Large intestine (tissue), 3 donors: ENCODE measurements at regions not wholly inside any gene's neighbourhood (a gene's known extent, or its start where the extent isn't known, plus 50 kb on each side); places are given as distances from the start of the nearest gene placed in this dataset.

ENCODE experiments used
- DNase-seq, 2 donors: peaks; one replicate each; pipeline versions ENCODE4 v3.0.0 to v3.0.0-alpha.2; 2013
- H3K27ac ChIP-seq: one replicate; pipeline ENCODE4 v1.5.1; 2013; ENCODE audit warnings: low read length
- H3K27me3 ChIP-seq: 2 replicates; pipeline ENCODE4 v1.6.1; 2013; ENCODE audit warnings: low read length; ENCODE audit not compliant: control insufficient read depth, insufficient read depth
- H3K36me3 ChIP-seq: 2 replicates; pipeline ENCODE4 v1.6.1; 2013; ENCODE audit warnings: low read length; ENCODE audit not compliant: control insufficient read depth, insufficient read depth
- H3K4me1 ChIP-seq: one replicate; pipeline ENCODE4 v1.6.1; 2013; ENCODE audit warnings: low read length; ENCODE audit not compliant: control insufficient read depth, insufficient read depth
- H3K4me3 ChIP-seq: one replicate; pipeline ENCODE4 v1.5.1; 2013; ENCODE audit warnings: low read length
- H3K9me3 ChIP-seq: one replicate; pipeline ENCODE4 v1.6.1; 2013; ENCODE audit warnings: mild to moderate bottlenecking, low read depth, low read length, moderate library complexity; ENCODE audit not compliant: control insufficient read depth
- WGBS: methylation state at CpG from one replicate; pipeline ENCODE4 v1.1.5; 2013; ENCODE audit warnings: low lambda C conversion rate; ENCODE audit not compliant: insufficient coverage; 5-methylcytosine and 5-hydroxymethylcytosine counted together

- H3K9me3 ChIP-seq: no peaks in the 10 kb centered on the region
- no peaks in the 10 kb centered on the region for H3K36me3 ChIP-seq
- no peak overlapping the region for H3K27ac ChIP-seq
- no peak for DNase-seq
- H3K4me1 ChIP-seq: no peaks in the 10 kb centered on the region
- H3K27me3 ChIP-seq: no peaks in the 10 kb centered on the region
- 82% methylated on average over 2 of the region's 3 CpGs for WGBS
- no peak overlapping the region for H3K4me3 ChIP-seq
Measured at GRCh38 chr4:162952232-162952631, 214.5 kb downstream of the NAF1 start.

- H3K4me1 ChIP-seq: no peaks in the 10 kb centered on the region
- no peak overlapping the region for H3K4me3 ChIP-seq
- no peaks in the 10 kb centered on the region for H3K36me3 ChIP-seq
Measured at GRCh38 chr4:162945713-162946112, 221.0 kb downstream of the NAF1 start.

GRCh38 chr4:162943263-162943662 is 223.4 kb downstream of the NAF1 start:
- Histone ChIP-seq H3K27ac (no peak overlapping the region), H3K4me3 (no peak overlapping the region), H3K4me1 (no peaks in the 10 kb centered on the region), H3K9me3 (no peaks in the 10 kb centered on the region), H3K36me3 (no peaks in the 10 kb centered on the region), H3K27me3 (no peaks in the 10 kb centered on the region)
- DNase-seq: no peak
- no CpG with 5 or more reads among the region's 1 CpG for WGBS

More at GRCh38 chr4:162945713-162946112, 221.0 kb downstream of the NAF1 start:
- DNase-seq: no peak
- no peak overlapping the region for H3K27ac ChIP-seq
- no peaks in the 10 kb centered on the region for H3K9me3 ChIP-seq
- H3K27me3 ChIP-seq: no peaks in the 10 kb centered on the region

- H3K27ac ChIP-seq: no peak overlapping the region
- H3K4me1 ChIP-seq: no peaks in the 10 kb centered on the region
- H3K27me3 ChIP-seq: no peaks in the 10 kb centered on the region
- no peak overlapping the region for H3K4me3 ChIP-seq
- WGBS: no CpG with 5 or more reads among the region's 1 CpG
- H3K36me3 ChIP-seq: no peaks in the 10 kb centered on the region
- DNase-seq: no peak
- no peaks in the 10 kb centered on the region for H3K9me3 ChIP-seq
Measured at GRCh38 chr4:162938738-162939485, 227.8 kb downstream of the NAF1 start.

- no CpG with 5 or more reads among the region's 6 CpGs for WGBS
- DNase-seq: no peak
- H3K27me3 ChIP-seq: no peaks in the 10 kb centered on the region
Measured at GRCh38 chr4:162935214-162935613, 231.5 kb downstream of the NAF1 start.

GRCh38 chr4:162931286-162931685 is 235.4 kb downstream of the NAF1 start:
- Histone ChIP-seq H3K4me3 (no peak overlapping the region), H3K27ac (no peak overlapping the region), H3K4me1 (no peaks in the 10 kb centered on the region), H3K27me3 (no peaks in the 10 kb centered on the region), H3K36me3 (no peaks in the 10 kb centered on the region), H3K9me3 (no peaks in the 10 kb centered on the region)
- 50% methylated on average over 3 of the region's 4 CpGs for WGBS
- no peak for DNase-seq

More at GRCh38 chr4:162935214-162935613, 231.5 kb downstream of the NAF1 start:
- no peak overlapping the region for H3K4me3 ChIP-seq
- H3K36me3 ChIP-seq: no peaks in the 10 kb centered on the region
- H3K27ac ChIP-seq: no peak overlapping the region
- no peaks in the 10 kb centered on the region for H3K9me3 ChIP-seq
- no peaks in the 10 kb centered on the region for H3K4me1 ChIP-seq

DNA sequence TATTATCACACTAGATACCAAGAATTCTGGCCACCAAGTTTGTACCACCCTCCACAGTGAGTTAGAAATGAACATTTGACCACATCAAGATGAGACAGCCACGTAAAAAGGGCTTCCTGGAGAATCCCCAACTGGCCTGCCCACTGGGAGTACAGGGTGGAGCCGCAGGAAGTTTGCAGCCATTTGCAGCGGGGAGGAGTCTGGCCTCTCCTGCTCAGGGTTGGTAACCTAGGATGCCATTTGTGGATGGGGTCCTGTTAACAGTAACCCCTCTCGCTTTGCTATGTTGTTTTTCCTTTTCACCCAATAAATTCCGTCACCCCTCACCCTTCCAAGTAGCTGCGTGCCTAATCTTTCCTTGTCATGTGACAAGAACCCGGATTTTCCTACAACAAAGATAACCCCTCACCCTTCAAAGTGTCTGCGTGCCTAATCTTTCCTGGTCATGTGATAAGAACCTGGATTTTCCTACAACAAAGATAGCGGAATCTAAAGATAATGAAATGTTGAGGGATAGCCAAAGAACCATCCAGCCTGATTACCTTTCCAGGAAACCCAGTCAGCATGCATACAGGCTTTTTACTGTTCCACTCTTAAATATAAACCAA is 245.4 kb downstream of the NAF1 start:
- 34% methylated on average over 3 of the region's 9 CpGs for WGBS
- DNase-seq: no peak
- H3K36me3 ChIP-seq: no peaks in the 10 kb centered on the region

DNA sequence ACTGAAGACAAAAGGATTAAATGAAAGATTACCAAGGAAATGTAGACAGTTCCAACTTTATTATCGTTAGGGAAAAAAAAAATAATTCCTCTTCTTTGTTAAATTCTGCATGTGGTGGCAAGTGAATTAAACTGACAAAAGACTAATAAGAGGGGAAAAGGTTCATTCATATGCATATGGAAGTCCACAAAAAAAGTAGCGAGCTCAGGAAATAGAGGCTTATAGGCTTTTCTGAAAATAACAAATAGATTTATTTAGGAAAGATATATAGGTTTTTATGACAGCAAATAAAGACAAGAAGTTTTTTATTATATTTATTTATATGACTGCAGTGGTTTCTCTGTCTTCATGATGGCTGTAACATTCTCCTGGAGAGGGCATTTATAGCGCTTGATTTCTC is 246.0 kb downstream of the NAF1 start:
- Histone ChIP-seq H3K4me1 (no peaks in the 10 kb centered on the region), H3K36me3 (no peaks in the 10 kb centered on the region), H3K9me3 (peaks cover 4% of the 10 kb centered on the region), H3K27ac (no peak overlapping the region), H3K4me3 (no peak overlapping the region), H3K27me3 (no peaks in the 10 kb centered on the region)
- no peak for DNase-seq
- 87% methylated on average over 3 of the region's 3 CpGs for WGBS

More for the DNA sequence above, 245.4 kb downstream of the NAF1 start:
- Histone ChIP-seq H3K27me3 (no peaks in the 10 kb centered on the region), H3K9me3 (peaks cover 4% of the 10 kb centered on the region), H3K4me1 (no peaks in the 10 kb centered on the region), H3K27ac (no peak overlapping the region), H3K4me3 (no peak overlapping the region)

DNA sequence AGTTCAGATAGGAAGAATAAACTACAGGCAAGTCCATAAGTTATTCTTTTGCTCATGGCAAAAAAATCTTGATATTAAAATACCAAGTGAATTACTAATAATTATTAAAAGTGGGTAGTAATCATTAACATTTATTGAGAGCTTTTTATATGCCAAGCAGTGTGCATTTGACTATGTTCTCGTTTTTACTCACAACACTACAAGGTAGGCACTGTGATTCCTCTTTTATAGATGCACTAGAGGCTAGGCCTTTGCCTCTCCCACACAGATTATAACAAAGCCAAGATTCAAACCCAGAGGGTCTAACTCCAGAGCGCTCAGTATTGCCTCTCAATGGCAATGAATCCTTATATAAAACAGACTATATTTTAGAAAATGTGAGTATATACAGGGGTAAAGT is 254.2 kb downstream of the NAF1 start:
- DNase-seq: no peak
- Histone ChIP-seq H3K4me3 (no peak overlapping the region), H3K4me1 (no peaks in the 10 kb centered on the region), H3K27me3 (no peaks in the 10 kb centered on the region), H3K36me3 (no peaks in the 10 kb centered on the region), H3K9me3 (peaks cover 1% of the 10 kb centered on the region), H3K27ac (no peak overlapping the region)
- no CpG with 5 or more reads among the region's 2 CpGs for WGBS

DNA sequence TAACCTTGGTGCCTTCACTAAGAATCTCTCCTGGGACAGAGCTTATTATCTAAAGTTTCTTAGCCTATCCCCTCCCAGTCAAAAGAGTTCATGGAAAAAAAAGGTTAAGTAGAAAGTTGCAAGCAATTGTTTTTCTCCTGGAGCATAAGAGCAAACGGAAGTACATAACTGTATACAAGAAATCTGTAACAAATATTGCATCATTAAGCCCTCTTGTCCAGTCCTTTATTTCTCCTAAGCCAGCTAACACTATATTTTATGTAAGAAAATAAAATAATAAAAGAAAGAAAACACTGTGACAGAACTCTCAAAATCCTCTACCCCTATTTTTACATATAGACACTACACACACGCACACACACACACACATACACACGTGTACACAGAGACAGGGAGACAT is 255.3 kb downstream of the NAF1 start:
- Histone ChIP-seq H3K9me3 (no peaks in the 10 kb centered on the region), H3K36me3 (no peaks in the 10 kb centered on the region), H3K27ac (no peak overlapping the region), H3K4me1 (no peaks in the 10 kb centered on the region), H3K27me3 (no peaks in the 10 kb centered on the region), H3K4me3 (no peak overlapping the region)
- no CpG with 5 or more reads among the region's 3 CpGs for WGBS
- DNase-seq: no peak

DNA sequence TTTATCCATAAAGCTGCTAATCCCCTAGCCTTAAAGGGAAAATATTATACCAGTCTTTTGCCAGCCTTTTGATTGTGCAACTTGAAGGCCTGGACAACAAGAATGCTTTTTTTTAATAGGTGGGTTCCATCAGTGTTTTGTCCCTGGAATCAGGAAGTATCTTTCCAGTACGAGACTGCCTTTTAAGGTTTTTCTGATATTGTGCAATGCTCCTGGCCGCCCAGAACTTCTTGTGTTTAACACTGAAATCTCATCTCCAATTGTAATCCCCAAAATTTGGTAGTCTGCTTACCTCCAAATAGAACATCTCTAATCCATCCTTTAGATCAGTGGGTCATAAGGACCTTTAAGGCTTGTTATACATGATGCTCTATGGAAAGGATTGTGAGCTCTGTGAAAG is 256.7 kb downstream of the NAF1 start:
- H3K4me1 ChIP-seq: no peaks in the 10 kb centered on the region
- no peaks in the 10 kb centered on the region for H3K36me3 ChIP-seq
- 72% methylated on average over 2 of the region's 2 CpGs for WGBS
- peaks cover 3% of the 10 kb centered on the region for H3K9me3 ChIP-seq
- H3K27ac ChIP-seq: no peak overlapping the region
- H3K27me3 ChIP-seq: no peaks in the 10 kb centered on the region
- DNase-seq: no peak
- H3K4me3 ChIP-seq: no peak overlapping the region
